Vagina (tissue), 2 donors: ENCODE measurements at regions not wholly inside any gene's neighbourhood (a gene's known extent, or its start where the extent isn't known, plus 50 kb on each side); places are given as distances from the start of the nearest gene placed in this dataset.

ENCODE experiments used
- DNase-seq, 2 donors: peaks; one replicate each; pipeline ENCODE4 v3.0.0-alpha.2; 2017; ENCODE audit errors: extremely low spot score in 2 of 2
- H3K27ac ChIP-seq: fragments of 200-600 bp; sonication (generic); one replicate; pipeline ENCODE4 v1.5.1; 2019
- H3K27me3 ChIP-seq: fragments of 200-600 bp; sonication (generic); one replicate; pipeline ENCODE4 v1.5.1; 2019
- H3K36me3 ChIP-seq, 2 donors: fragments of 200-600 bp; sonication (generic); one replicate each; pipeline ENCODE4 v1.5.1; 2017 to 2019
- H3K4me1 ChIP-seq: fragments of 200-600 bp; sonication (generic); one replicate; pipeline ENCODE4 v1.5.1; 2019
- H3K4me3 ChIP-seq, 2 donors: fragments of 200-600 bp; sonication (generic); 1 replicate in 1 of 2; 2 replicates in 1 of 2; pipeline ENCODE4 v1.5.1; 2016 to 2019
- H3K9me3 ChIP-seq: fragments of 200-600 bp; sonication (generic); one replicate; pipeline ENCODE4 v1.5.1; 2019
- POLR2A ChIP-seq, 2 donors: fragments of 450-650 bp; IDR thresholded peaks; one replicate each; pipeline ENCODE4 v1.6.1; 2017; ENCODE audit warnings: antibody characterized with exemption in 2 of 2, mild to moderate bottlenecking in 2 of 2, moderate library complexity in 2 of 2
- POLR2AphosphoS5 ChIP-seq, 2 donors: sonication (generic); formaldehyde crosslinking; IDR thresholded peaks; one replicate each; pipeline ENCODE4 v1.9.0; 2017; ENCODE audit warnings: antibody characterized with exemption in 2 of 2, mild to moderate bottlenecking in 2 of 2, low read depth in 1 of 2; ENCODE audit not compliant: insufficient read depth in 1 of 2
- intact Hi-C: fragments of 100-400 bp; cut with DNase I; formaldehyde crosslinking; loops from one replicate; pipeline ENCODE4 v1.15.1; 2023
- TF ChIP-seq, protein P1 (sequence below), 3 experiments: fragments of 450-650 bp in 2 of 3; fragments of 200-600 bp in 1 of 3; sonication (generic) in 1 of 3; IDR thresholded peaks; one replicate each; pipeline ENCODE4 v1.5.1; 2017 to 2019; ENCODE audit warnings: antibody characterized with exemption in 3 of 3, mild to moderate bottlenecking in 2 of 3, moderate library complexity in 2 of 3

DNA sequence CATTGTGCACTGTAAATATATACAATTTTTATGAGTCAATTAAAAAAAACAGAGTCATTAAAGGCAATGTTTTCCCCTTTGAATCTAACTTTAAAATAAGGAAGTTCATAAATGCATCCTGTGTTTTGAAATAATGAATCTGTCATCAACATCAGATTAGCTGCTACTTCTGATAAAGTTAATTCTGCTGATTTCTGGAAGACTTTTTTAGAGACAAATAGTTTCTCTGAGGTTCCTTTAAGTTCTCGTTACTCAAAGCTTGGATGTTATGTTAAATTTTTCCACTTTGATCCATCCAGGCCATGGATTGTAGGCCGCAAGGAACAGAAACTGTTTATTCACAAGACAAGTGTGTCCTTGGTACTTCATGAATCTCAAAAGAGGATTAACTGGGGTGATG, 115.5 kb downstream of the CARTPT start:
- Histone ChIP-seq H3K4me1 (peaks cover 12% of the 10 kb centered on the region), H3K27me3 (no peaks in the 10 kb centered on the region), H3K4me3 (no peak overlapping the region), H3K27ac (no peak overlapping the region), H3K9me3 (no peaks in the 10 kb centered on the region), H3K36me3 (no peaks in the 10 kb centered on the region)
- DNase-seq = no peak
- intact Hi-C loops = no loop called here
- TF ChIP-seq, protein P1, sequence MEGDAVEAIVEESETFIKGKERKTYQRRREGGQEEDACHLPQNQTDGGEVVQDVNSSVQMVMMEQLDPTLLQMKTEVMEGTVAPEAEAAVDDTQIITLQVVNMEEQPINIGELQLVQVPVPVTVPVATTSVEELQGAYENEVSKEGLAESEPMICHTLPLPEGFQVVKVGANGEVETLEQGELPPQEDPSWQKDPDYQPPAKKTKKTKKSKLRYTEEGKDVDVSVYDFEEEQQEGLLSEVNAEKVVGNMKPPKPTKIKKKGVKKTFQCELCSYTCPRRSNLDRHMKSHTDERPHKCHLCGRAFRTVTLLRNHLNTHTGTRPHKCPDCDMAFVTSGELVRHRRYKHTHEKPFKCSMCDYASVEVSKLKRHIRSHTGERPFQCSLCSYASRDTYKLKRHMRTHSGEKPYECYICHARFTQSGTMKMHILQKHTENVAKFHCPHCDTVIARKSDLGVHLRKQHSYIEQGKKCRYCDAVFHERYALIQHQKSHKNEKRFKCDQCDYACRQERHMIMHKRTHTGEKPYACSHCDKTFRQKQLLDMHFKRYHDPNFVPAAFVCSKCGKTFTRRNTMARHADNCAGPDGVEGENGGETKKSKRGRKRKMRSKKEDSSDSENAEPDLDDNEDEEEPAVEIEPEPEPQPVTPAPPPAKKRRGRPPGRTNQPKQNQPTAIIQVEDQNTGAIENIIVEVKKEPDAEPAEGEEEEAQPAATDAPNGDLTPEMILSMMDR (IDR thresholded peaks at IDR 0.05) = no peak
- no peak for TF ChIP-seq POLR2A (IDR thresholded peaks at IDR 0.05)
- TF ChIP-seq POLR2AphosphoS5 (IDR thresholded peaks at IDR 0.05; ENCODE audit: insufficient read depth in 1 of 2, low read depth in 1 of 2) = no peak

DNA sequence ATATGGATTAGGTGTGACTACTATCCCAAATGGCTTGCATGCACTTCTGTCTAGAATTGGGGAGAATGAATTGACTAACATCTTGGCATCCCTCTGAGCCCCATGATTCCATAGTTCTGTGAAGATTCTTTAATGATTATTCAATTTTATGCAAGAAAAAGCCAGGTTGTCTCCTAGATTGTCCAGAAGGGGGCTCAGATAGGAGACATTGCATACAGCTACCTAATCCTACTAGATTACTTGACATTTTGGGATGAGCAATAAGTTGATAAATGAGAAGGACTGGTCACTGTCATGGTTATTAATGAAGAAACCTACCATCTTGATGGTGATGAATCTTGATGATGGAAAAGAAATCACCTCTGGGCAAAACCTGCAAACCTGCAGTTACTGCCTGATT, 117.0 kb downstream of the CARTPT start:
- Histone ChIP-seq H3K4me3 (no peak overlapping the region), H3K9me3 (no peaks in the 10 kb centered on the region), H3K27me3 (no peaks in the 10 kb centered on the region), H3K36me3 (no peaks in the 10 kb centered on the region), H3K27ac (no peak overlapping the region), H3K4me1 (no peaks in the 10 kb centered on the region)
- TF ChIP-seq, protein P1 (IDR thresholded peaks at IDR 0.05) = no peak
- TF ChIP-seq POLR2AphosphoS5 (IDR thresholded peaks at IDR 0.05; ENCODE audit: insufficient read depth in 1 of 2, low read depth in 1 of 2) = no peak
- TF ChIP-seq POLR2A (IDR thresholded peaks at IDR 0.05) = no peak
- no peak for DNase-seq
- intact Hi-C loops = no loop called here

DNA sequence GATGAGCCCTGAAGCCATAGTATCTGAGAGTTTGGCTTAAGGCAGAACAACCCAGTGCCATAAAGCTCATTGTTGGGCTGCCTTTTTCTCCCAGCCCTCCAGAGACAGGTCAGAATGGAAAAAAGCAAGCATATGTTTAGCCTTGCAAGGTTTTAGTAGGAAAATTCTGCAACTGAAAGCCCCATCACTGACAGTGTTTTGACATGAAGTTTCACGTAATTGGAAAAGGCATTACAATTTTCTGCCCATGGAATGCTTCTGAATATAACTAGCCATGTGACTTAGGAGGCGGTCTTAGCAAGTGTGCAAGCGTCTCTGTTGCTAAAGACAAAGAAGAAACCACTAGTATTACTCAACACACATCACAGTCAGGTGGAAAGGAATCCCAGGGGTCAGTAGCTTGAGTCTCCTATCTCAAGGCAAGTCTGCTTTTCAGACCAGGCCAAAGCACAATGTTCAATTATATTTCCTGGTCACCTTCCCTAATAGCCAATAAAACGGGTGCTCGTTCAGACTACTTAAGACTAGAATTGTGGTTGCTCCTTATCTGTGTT, 117.6 kb downstream of the CARTPT start:
- Histone ChIP-seq H3K36me3 (no peaks in the 10 kb centered on the region), H3K27me3 (no peaks in the 10 kb centered on the region), H3K4me1 (no peaks in the 10 kb centered on the region), H3K9me3 (no peaks in the 10 kb centered on the region), H3K27ac (no peak overlapping the region), H3K4me3 (no peak overlapping the region)
- TF ChIP-seq POLR2A (IDR thresholded peaks at IDR 0.05) (no peak), POLR2AphosphoS5 (IDR thresholded peaks at IDR 0.05; ENCODE audit: insufficient read depth in 1 of 2, low read depth in 1 of 2) (no peak)
- TF ChIP-seq, protein P1 (IDR thresholded peaks at IDR 0.05) = no peak
- DNase-seq = no peak
- intact Hi-C loops = no loop called here

DNA sequence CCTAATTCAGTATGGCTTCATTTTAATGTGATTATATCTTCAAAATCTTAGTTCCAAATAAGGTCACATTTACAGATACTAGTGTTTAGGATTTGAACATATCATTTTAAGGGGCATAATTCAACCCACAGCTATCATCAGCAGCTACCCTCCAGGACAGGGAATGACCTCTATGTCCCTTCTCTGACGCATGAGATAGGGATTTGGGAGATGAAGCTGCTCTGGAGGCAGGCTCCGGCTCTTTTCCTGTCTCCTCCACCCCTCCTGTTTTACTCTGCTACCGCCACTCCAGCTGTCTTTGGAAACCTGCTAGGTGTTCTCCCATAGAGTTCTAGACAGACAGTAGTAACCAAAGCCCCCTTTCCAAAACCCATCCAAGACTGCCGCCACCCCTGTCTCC, 119.2 kb downstream of the CARTPT start:
- Histone ChIP-seq H3K9me3 (no peaks in the 10 kb centered on the region), H3K36me3 (no peaks in the 10 kb centered on the region), H3K4me3 (no peak overlapping the region), H3K4me1 (no peaks in the 10 kb centered on the region), H3K27ac (no peak overlapping the region), H3K27me3 (no peaks in the 10 kb centered on the region)
- no peak for DNase-seq
- intact Hi-C loops = no loop called here
- TF ChIP-seq POLR2AphosphoS5 (IDR thresholded peaks at IDR 0.05; ENCODE audit: insufficient read depth in 1 of 2, low read depth in 1 of 2) = no peak

DNA sequence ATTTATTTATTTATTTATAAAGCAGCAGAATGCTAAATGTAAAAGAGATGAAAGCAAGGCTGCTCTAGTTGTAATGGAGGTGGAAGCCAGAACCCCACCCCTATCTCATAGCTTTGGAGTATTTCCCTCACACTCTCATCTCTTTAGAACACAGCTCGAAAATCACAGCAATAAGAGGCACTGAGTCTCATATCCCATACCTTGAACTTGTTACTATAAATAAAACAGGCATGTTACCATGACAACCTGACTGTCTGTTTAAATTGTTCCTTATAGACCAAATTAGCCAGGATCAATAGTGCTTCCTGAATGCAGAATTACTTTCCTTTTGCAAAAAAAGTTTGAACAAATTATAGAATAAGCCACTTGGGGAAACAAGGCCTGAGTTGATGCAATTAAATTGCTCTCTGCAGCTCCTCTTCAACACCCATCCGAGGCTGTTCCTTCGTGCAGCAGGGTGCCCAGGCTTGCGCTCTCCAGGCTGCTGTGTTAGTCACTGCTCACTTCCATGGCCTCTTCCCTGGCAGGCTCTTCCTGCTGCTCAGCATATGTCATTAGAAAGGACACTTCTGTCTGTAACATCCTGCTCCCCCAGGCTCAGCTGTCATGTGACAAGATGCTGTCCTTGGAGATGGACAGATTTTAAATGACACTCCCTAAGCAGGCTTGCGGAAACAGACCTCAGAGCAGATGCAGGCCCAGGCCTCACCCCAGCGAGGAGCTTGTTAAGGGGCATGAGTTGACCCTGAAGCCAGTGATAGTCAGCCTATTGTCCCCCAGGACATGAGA, 120.2 kb downstream of the CARTPT start:
- no peak overlapping the region for H3K4me3 ChIP-seq
- no peaks in the 10 kb centered on the region for H3K4me1 ChIP-seq
- no peaks in the 10 kb centered on the region for H3K9me3 ChIP-seq
- TF ChIP-seq POLR2A (IDR thresholded peaks at IDR 0.05) (no peak), POLR2AphosphoS5 (IDR thresholded peaks at IDR 0.05; ENCODE audit: insufficient read depth in 1 of 2, low read depth in 1 of 2) (no peak)
- TF ChIP-seq, protein P1 (IDR thresholded peaks at IDR 0.05) = no peak
- no peak for DNase-seq
- no peaks in the 10 kb centered on the region for H3K36me3 ChIP-seq
- no peaks in the 10 kb centered on the region for H3K27me3 ChIP-seq
- intact Hi-C loops = no loop called here
- no peak overlapping the region for H3K27ac ChIP-seq
